Rectal smooth muscle tissue (tissue), 1 donor: ENCODE measurements at regions not wholly inside any gene's neighbourhood (a gene's known extent, or its start where the extent isn't known, plus 50 kb on each side); places are given as distances from the start of the nearest gene placed in this dataset.
"Not testable (repeated sequence)": the region's sequence is repeated elsewhere in the genome, so short reads cannot be mapped to it uniquely, and the experiment has no call there.

ENCODE experiments used
- H3K27ac ChIP-seq: one replicate; pipeline ENCODE4 v1.7.0; 2013; ENCODE audit warnings: low read depth, low read length, inconsistent platforms
- H3K27me3 ChIP-seq: one replicate; pipeline ENCODE4 v1.7.0; 2013; ENCODE audit warnings: low read length; ENCODE audit not compliant: control insufficient read depth, insufficient read depth
- H3K36me3 ChIP-seq: one replicate; pipeline ENCODE4 v1.7.0; 2013; ENCODE audit warnings: low read length; ENCODE audit not compliant: control insufficient read depth, insufficient read depth
- H3K4me1 ChIP-seq: one replicate; pipeline ENCODE4 v1.7.0; 2013; ENCODE audit warnings: low read length; ENCODE audit not compliant: control insufficient read depth, insufficient read depth
- H3K4me3 ChIP-seq: one replicate; pipeline ENCODE4 v1.7.0; 2013; ENCODE audit warnings: low read length
- H3K9ac ChIP-seq: one replicate; pipeline ENCODE4 v1.7.0; 2013; ENCODE audit warnings: low read length

DNA sequence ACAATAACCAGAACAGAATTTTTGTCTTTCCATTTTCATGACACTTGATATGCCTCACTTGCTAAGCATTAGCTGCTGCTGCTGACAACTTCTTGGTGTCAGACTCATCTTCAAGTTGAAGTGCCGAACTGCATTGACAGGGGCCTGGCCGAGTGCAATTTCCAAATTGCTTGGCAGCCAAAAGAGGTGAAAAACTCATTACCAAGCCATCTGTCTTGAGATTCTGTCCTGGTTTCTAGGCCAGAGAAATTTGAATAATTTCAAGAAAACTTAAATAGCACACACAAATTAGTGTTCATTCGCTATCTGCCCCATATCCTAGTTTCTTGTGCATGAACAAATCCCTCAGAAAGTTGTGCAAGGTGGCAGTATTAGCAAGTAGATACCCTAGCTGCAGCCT is 165.3 kb upstream of the RASSF8 start:
- H3K4me3 ChIP-seq, result no peak overlapping the region
- no peaks in the 10 kb centered on the region for H3K36me3 ChIP-seq
- H3K27ac ChIP-seq, result no peak overlapping the region
- H3K27me3 ChIP-seq, result no peaks in the 10 kb centered on the region
- no peak overlapping the region for H3K9ac ChIP-seq
- H3K4me1 ChIP-seq, result no peaks in the 10 kb centered on the region

- Histone ChIP-seq H3K9ac (no peak overlapping the region), H3K27ac (no peak overlapping the region), H3K4me1 (no peaks in the 10 kb centered on the region)
Observed at GRCh38 chr12:25794571-25794970, 163.9 kb upstream of the RASSF8 start.

DNA sequence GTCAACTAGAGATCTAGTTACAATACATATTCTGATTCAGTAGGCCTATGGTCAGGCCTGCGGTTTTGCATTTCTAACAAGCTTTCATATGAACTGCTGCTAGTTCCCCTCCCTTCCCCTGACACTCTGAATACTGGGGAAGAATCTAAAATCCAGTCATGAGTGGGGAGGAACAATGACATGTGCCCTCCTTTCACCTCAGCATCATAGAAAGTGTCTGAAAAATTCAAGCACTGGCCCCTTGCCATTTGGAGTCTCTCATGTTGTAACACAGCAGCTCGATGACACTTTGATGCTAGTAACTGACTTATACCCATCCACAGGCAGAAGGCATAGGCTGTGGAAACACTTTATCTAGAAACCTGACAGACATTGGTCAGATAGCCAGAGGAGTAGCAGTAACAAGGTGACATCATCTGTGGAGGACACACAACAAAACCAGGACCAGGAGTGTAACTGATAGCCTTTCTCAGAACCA is 161.9 kb upstream of the RASSF8 start:
- Histone ChIP-seq H3K4me1 (no peaks in the 10 kb centered on the region), H3K4me3 (no peak overlapping the region), H3K9ac (no peak overlapping the region), H3K27ac (no peak overlapping the region), H3K27me3 (no peaks in the 10 kb centered on the region), H3K36me3 (no peaks in the 10 kb centered on the region)

More at GRCh38 chr12:25794571-25794970, 163.9 kb upstream of the RASSF8 start:
- Histone ChIP-seq H3K36me3 (no peaks in the 10 kb centered on the region), H3K27me3 (no peaks in the 10 kb centered on the region), H3K4me3 (no peak overlapping the region)

DNA sequence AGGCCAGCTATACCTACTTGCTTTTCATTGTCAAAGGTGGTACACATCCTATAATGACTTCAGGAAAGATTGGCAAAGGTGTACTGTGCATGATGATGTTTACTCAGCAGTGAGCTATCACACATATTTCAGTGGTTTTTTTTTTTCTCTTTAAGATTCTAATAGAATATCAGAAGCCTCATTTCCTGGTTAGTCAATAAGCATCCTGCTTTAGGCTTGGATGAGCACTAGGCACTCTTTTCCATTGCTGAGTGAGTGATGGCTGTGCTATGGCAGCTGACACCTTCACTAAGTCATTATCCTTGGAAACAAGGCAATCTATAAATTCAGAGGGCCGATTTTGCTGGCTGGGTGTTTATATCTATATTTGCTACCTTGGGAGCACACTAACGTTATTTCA is 161.1 kb upstream of the RASSF8 start:
- no peak overlapping the region for H3K27ac ChIP-seq
- no peaks in the 10 kb centered on the region for H3K27me3 ChIP-seq
- H3K9ac ChIP-seq, result no peak overlapping the region
- H3K36me3 ChIP-seq, result no peaks in the 10 kb centered on the region
- H3K4me3 ChIP-seq, result no peak overlapping the region
- peaks cover 2% of the 10 kb centered on the region for H3K4me1 ChIP-seq

DNA sequence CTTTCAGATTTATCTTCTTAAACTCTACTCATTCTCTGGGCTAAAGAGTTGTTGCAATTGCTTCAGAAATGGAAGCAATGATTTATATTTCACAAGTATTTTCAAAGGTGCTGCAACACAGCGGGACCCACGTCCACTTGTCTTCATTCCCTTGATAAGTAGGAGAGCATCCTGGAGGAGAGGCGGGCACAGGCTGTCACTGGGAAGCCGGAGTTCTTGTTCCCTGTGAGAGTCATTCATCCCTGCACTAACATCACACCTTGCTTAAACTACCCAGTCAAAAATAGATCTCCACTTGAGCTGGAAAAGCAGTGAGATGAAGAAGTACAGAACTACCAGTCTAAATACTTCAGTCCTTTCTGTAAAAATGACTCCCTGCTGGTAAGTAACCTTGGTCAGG is 160.5 kb upstream of the RASSF8 start:
- peaks cover 2% of the 10 kb centered on the region for H3K4me1 ChIP-seq
- no peak overlapping the region for H3K4me3 ChIP-seq
- H3K9ac ChIP-seq, result no peak overlapping the region
- no peak overlapping the region for H3K27ac ChIP-seq
- no peaks in the 10 kb centered on the region for H3K27me3 ChIP-seq
- H3K36me3 ChIP-seq, result no peaks in the 10 kb centered on the region

GRCh38 chr12:25800101-25800500 is 158.4 kb upstream of the RASSF8 start:
- H3K4me1 ChIP-seq, result peaks cover 2% of the 10 kb centered on the region
- H3K36me3 ChIP-seq, result no peaks in the 10 kb centered on the region
- no peak overlapping the region for H3K9ac ChIP-seq
- H3K27ac ChIP-seq, result no peak overlapping the region
- H3K27me3 ChIP-seq, result no peaks in the 10 kb centered on the region
- H3K4me3 ChIP-seq, result no peak overlapping the region

GRCh38 chr12:25801734-25802133 is 156.7 kb upstream of the RASSF8 start:
- peaks cover 2% of the 10 kb centered on the region for H3K4me1 ChIP-seq
- no peak overlapping the region for H3K9ac ChIP-seq
- H3K36me3 ChIP-seq, result no peaks in the 10 kb centered on the region
- H3K27me3 ChIP-seq, result no peaks in the 10 kb centered on the region
- no peak overlapping the region for H3K27ac ChIP-seq
- no peak overlapping the region for H3K4me3 ChIP-seq

DNA sequence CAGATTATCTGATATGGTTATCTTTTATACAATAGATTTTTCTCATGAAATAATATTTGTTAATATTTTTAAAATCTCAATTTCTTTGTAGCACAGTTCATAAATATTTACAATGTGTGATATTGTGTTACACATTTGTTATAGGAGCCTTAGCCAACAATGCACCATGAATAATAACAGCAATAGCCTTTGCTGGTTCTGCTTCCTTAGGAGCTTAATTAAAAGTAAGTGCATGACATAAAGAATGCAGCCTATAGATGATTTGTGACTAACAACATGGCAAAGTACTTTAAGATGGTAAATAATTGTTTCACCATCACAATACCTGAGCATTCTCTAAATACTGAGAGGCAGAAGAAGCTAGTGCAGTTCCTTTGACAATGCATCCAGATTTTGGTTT is 156.3 kb upstream of the RASSF8 start:
- Histone ChIP-seq H3K27ac (no peak overlapping the region), H3K36me3 (no peaks in the 10 kb centered on the region), H3K27me3 (no peaks in the 10 kb centered on the region), H3K4me3 (no peak overlapping the region), H3K9ac (no peak overlapping the region), H3K4me1 (peaks cover 2% of the 10 kb centered on the region)

- not testable (repeated sequence) for H3K9ac ChIP-seq
Observed at GRCh38 chr12:25803029-25803664, 155.3 kb upstream of the RASSF8 start.

GRCh38 chr12:25804286-25804685 is 154.2 kb upstream of the RASSF8 start:
- H3K9ac ChIP-seq, H3K36me3 ChIP-seq, H3K27ac ChIP-seq, H3K4me1 ChIP-seq, H3K4me3 ChIP-seq, H3K27me3 ChIP-seq: not testable (repeated sequence)

More at GRCh38 chr12:25803029-25803664, 155.3 kb upstream of the RASSF8 start:
- not testable (repeated sequence) for H3K4me3 ChIP-seq, H3K4me1 ChIP-seq, H3K36me3 ChIP-seq, H3K27ac ChIP-seq, H3K27me3 ChIP-seq

DNA sequence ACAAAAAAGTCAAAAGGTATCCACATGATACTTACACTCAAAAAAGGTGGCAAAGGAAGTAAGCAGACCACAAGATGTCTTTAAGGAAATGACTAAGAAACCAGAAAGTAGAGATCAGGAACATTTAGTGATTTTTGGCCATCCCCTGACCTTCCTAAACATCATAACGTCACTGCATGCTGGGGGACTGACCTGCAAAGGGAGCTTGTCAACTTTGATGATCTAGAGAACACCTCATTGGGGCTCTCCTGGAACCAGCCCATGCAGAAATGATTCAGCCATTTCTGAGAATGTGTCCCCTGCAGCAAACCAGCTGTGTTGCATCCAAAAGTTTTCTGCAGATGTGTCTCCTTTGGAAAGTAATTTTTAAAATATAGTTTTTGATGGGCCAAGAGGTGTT is 152.2 kb upstream of the RASSF8 start:
- Histone ChIP-seq H3K27me3 (no peaks in the 10 kb centered on the region), H3K27ac (no peak overlapping the region), H3K4me3 (no peak overlapping the region), H3K4me1 (peaks cover 2% of the 10 kb centered on the region), H3K36me3 (no peaks in the 10 kb centered on the region), H3K9ac (no peak overlapping the region)

- Histone ChIP-seq H3K9ac (no peak overlapping the region), H3K27me3 (no peaks in the 10 kb centered on the region), H3K27ac (no peak overlapping the region), H3K4me3 (no peak overlapping the region), H3K36me3 (no peaks in the 10 kb centered on the region), H3K4me1 (no peaks in the 10 kb centered on the region)
Observed at GRCh38 chr12:25808604-25809003, 149.9 kb upstream of the RASSF8 start.

DNA sequence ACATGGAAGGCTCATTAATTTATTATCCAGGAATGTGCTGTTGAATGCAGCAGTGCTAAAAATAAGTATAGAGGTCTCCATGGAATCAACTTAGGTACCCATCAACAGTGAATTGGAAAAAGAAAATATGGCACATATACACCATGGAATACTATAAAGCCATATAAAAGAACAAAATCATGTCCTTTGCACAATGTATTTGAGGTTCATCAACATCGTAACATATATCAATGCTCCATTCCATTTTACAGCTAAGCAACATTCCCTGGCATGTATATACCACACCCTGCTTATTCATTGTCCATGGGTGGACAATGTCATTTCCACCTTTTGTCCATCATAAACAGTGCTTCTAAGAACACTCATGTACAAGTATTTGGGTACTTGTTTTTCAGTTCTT is 147.8 kb upstream of the RASSF8 start:
- Histone ChIP-seq H3K36me3 (no peaks in the 10 kb centered on the region), H3K9ac (no peak overlapping the region), H3K27me3 (no peaks in the 10 kb centered on the region), H3K4me1 (no peaks in the 10 kb centered on the region), H3K4me3 (no peak overlapping the region), H3K27ac (no peak overlapping the region)
